ENCODE measurements at regions not wholly inside any gene's neighbourhood (a gene's known extent, or its start where the extent isn't known, plus 50 kb on each side); places are given as distances from the start of the nearest gene placed in this dataset.

GRCh38 chr17:33598797-33599196, 305.7 kb upstream of the ASIC2 start (continued):
- TF ChIP-seq CTCF (IDR thresholded peaks at IDR 0.05 in 2 of 3, conservative IDR thresholded peaks at IDR 0.05 in 1 of 3; ENCODE audit: control insufficient read depth in 2 of 3, extremely low read depth in 1 of 3, insufficient read depth in 1 of 3, low read depth in 3 of 3, low read length in 3 of 3) (no peak), MYC (IDR thresholded peaks at IDR 0.05; ENCODE audit: insufficient read depth, insufficient read length, insufficient replicate concordance, low read length, severe bottlenecking) (no peak), SMC3 (IDR thresholded peaks at IDR 0.05; ENCODE audit: borderline replicate concordance, low read length) (no peak), MEF2B (IDR thresholded peaks at IDR 0.05; ENCODE audit: partially characterized antibody, poor library complexity, severe bottlenecking) (no peak), GATAD2B (conservative IDR thresholded peaks at IDR 0.05; ENCODE audit: low read depth) (no peak), EZH2 (IDR thresholded peaks at IDR 0.05; ENCODE audit: borderline replicate concordance, control insufficient read depth, low read depth, low read length) (no peak), TCF12 (IDR thresholded peaks at IDR 0.05; ENCODE audit: low read depth, low read length) (no peak), NKRF (conservative IDR thresholded peaks at IDR 0.05) (no peak)

DNA sequence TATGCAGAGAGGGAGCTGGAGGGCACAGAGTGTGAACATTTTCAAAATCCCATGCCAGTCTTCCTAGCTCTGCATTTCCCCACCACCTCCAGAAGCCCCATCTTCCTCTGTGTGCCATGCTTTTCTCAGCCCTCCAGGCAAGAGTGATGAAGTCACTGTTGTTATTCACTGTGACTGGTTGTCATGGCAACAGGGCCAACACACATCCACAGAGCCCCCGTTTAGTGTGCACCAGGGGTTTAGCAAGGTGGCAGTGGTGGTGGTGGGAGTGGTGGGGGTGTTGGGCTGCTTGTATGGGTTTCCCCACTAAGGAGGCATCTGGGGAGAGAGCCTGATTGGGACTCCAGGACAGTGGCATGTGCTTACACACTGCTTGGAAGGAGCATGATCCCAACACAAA, 309.9 kb upstream of the ASIC2 start:
- Histone ChIP-seq H3K79me2 (ENCODE audit: control insufficient read depth, insufficient read depth, low read length) (no peaks in the 10 kb centered on the region), H3K9ac (ENCODE audit: control insufficient read depth, insufficient read depth, low read length) (no peak overlapping the region), H3K4me3 (no peak overlapping the region), H4K20me1 (ENCODE audit: control insufficient read depth, insufficient read depth) (no peaks in the 10 kb centered on the region), H2AFZ (ENCODE audit: control insufficient read depth, low read depth, low read length) (no peak overlapping the region), H3K4me2 (ENCODE audit: control insufficient read depth, insufficient read depth) (no peak overlapping the region), H3K27me3 (replicated peaks in 1 of 2; ENCODE audit: control insufficient read depth in 2 of 2, insufficient read depth in 2 of 2, low read length in 1 of 2) (no peaks in the 10 kb centered on the region), H3K27ac (ENCODE audit: control insufficient read depth, insufficient read depth) (no peak overlapping the region), H3K9me3 (replicated peaks; ENCODE audit: control insufficient read depth, insufficient read depth, low read length) (no peaks in the 10 kb centered on the region), H3K4me1 (ENCODE audit: control insufficient read depth, insufficient read depth, low read length) (no peaks in the 10 kb centered on the region; the same call in 1 of the 2 replicates), H3K36me3 (ENCODE audit: control insufficient read depth in 2 of 2, insufficient read depth in 2 of 2, low read length in 1 of 2) (no peaks in the 10 kb centered on the region)
- CTCF ChIA-PET, result no interaction called here
- peak; percentile 48 for ATAC-seq
- POLR2A ChIA-PET, result no interaction called here
- intact Hi-C loops (cut with micrococcal nuclease; ENCODE audit: unreplicated experiment), result no loop called here
- RAD21 ChIA-PET (ENCODE audit: unreplicated experiment), result no interaction called here
- 0% methylated on average over 1 of the region's 1 CpG for WGBS (ENCODE audit: insufficient coverage, insufficient replicate concordance, low lambda C conversion rate, missing lambda C conversion rate)
- SMC1A ChIA-PET (ENCODE audit: uncharacterized antibody, unreplicated experiment), result no interaction called here
- BruUV-seq (replicated peaks), result no TSS peak
- TF ChIP-seq MTA2 (IDR thresholded peaks at IDR 0.05; ENCODE audit: low read depth) (no peak), BMI1 (IDR thresholded peaks at IDR 0.05; ENCODE audit: borderline replicate concordance) (peak; percentile 78)
- in situ Hi-C loops (cut with MboI), result no loop called here
- no peak for DNase-seq (ENCODE audit: low read depth, low spot score)
- no peak for FAIRE-seq

Measured in GM12878 (cell line).